Lower leg skin (tissue), 4 donors: ENCODE measurements at regions not wholly inside any gene's neighbourhood (a gene's known extent, or its start where the extent isn't known, plus 50 kb on each side); places are given as distances from the start of the nearest gene placed in this dataset.

Experiments
- DNase-seq, 2 donors: peaks; one replicate each; pipeline ENCODE4 v3.0.0-alpha.2; 2019; ENCODE audit warnings: low spot score in 2 of 2
- H3K4me3 ChIP-seq: fragments of 200-600 bp; sonication (generic); 2 replicates; pipeline ENCODE4 v1.5.1; 2017; ENCODE audit warnings: mild to moderate bottlenecking, low read depth; ENCODE audit not compliant: poor library complexity, severe bottlenecking
- CTCF ChIP-seq, 3 donors: fragments of 450-650 bp; IDR thresholded peaks; one replicate each; pipeline ENCODE4 v1.5.1; 2016; ENCODE audit warnings: antibody characterized with exemption in 3 of 3, mild to moderate bottlenecking in 3 of 3, moderate library complexity in 2 of 3
- POLR2A ChIP-seq, 2 donors: fragments of 450-650 bp; IDR thresholded peaks; one replicate each; pipeline ENCODE4 v1.6.1; 2016 to 2017; ENCODE audit warnings: antibody characterized with exemption in 2 of 2, mild to moderate bottlenecking in 1 of 2, moderate library complexity in 1 of 2
- WGBS, 2 donors: methylation state at CpG; one replicate each; pipeline ENCODE4 v1.1.5; 2018; 5-methylcytosine and 5-hydroxymethylcytosine counted together
- intact Hi-C: fragments of 100-400 bp; cut with DNase I; formaldehyde crosslinking; loops from one replicate; pipeline ENCODE4 v1.15.0; 2023; ENCODE audit warnings: low total_unique reads

DNA sequence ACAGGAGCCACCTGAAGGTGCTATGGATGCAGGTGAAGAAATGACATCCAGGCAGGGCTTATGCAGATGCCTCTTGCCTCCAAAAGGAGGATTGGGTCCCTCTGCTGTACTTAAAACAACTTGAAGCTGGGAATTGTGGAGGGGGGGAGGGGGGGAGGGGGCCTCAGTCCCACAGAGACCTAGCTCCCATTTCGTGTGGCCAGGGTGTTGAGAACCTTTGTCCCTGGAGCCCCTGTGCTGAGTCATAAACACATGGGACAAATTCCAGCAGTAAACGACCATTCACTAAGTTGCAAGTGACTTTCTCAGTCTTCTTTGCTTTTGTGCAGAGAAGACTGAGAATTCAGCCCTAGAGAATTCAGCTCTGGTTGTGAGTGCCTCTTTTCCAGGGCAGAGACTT, 96.5 kb upstream of the PODXL start:
- no peak for TF ChIP-seq CTCF (IDR thresholded peaks at IDR 0.05)
- TF ChIP-seq POLR2A (IDR thresholded peaks at IDR 0.05): no peak
- no peak for DNase-seq
- no peak overlapping the region for H3K4me3 ChIP-seq
- intact Hi-C loops: loop anchor here (5.0 kb wide), 1 partner anchor 146 kb away; no protein-coding TSS in a partner anchor
- WGBS, 2 donors: 7 to 30% methylated on average over 2 of the region's 2 CpGs

DNA sequence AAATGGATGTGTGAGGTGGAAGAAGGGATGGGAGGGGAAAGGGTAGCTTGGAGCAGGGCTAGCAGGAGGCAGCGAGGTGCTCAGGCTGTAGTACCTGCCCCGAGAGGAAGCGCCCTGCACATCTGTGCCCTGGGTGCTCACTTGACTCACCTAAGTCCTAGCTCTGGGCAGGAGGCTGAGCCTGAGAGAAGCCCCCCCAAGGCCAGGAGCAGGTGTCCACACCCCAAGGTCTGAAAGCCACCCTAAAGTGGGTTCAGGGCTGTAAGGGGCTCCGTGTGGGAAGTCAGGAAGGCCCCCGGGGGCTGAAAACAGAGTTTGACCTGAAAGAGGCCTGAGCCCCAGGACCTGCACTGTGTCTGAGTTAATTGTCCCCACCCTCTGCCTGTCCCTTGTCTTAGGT, 95.8 kb upstream of the PODXL start:
- no peak for DNase-seq
- intact Hi-C loops: loop anchor here (5.0 kb wide), 1 partner anchor 145 kb away; no protein-coding TSS in a partner anchor
- H3K4me3 ChIP-seq: no peak overlapping the region
- WGBS, 2 donors: 85 to 87% methylated on average over 3 to 5 of the region's 5 CpGs
- no peak for TF ChIP-seq POLR2A (IDR thresholded peaks at IDR 0.05)
- no peak for TF ChIP-seq CTCF (IDR thresholded peaks at IDR 0.05)

GRCh38 chr7:131649879-131650278, 93.5 kb upstream of the PODXL start:
- DNase-seq: no peak
- 89% methylated on average over 13 of the region's 13 CpGs for WGBS, 2 donors
- no peak overlapping the region for H3K4me3 ChIP-seq
- TF ChIP-seq CTCF (IDR thresholded peaks at IDR 0.05) (no peak), POLR2A (IDR thresholded peaks at IDR 0.05) (no peak)
- intact Hi-C loops: loop anchor here (5.0 kb wide), 1 partner anchor 143 kb away; no protein-coding TSS in a partner anchor

DNA sequence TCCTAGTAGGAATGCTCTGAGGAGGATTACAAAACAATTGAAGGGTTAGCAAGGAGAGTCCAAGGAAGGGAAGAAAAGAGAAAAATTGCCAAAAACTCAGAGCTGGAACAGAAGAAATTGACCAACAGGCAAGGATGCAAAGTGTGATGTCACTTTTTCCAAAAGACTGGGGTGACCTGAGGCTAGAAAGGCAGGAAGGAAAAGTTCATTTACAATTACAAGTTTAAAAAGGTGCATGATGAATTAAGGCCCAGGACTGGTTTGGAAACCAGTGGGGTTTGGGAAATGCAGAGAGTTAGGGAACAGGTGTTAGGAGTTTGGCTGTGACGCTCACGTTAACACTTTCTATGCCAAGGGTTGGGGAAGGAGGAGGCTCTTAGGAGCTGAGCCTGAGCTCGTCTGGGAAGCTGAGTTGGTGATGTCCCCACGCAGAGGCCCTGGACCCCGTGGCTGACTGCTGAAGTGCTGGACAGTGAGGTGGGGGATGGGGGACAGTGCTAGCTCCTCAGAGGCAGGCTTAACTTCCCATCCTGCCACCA, 92.6 kb upstream of the PODXL start:
- no peak overlapping the region for H3K4me3 ChIP-seq
- intact Hi-C loops: no loop called here
- WGBS, 2 donors: 28 to 48% methylated on average over 5 of the region's 5 CpGs
- TF ChIP-seq POLR2A (IDR thresholded peaks at IDR 0.05) (no peak), CTCF (IDR thresholded peaks at IDR 0.05) (no peak)
- DNase-seq: no peak

GRCh38 chr7:131648491-131648890, 92.1 kb upstream of the PODXL start:
- no peak for TF ChIP-seq POLR2A (IDR thresholded peaks at IDR 0.05)
- no peak for TF ChIP-seq CTCF (IDR thresholded peaks at IDR 0.05)
- no peak overlapping the region for H3K4me3 ChIP-seq
- 41 to 47% methylated on average over 3 of the region's 3 CpGs for WGBS, 2 donors
- intact Hi-C loops: no loop called here
- DNase-seq: no peak

GRCh38 chr7:131646203-131646602, 89.8 kb upstream of the PODXL start:
- TF ChIP-seq CTCF (IDR thresholded peaks at IDR 0.05): no peak
- no peak for TF ChIP-seq POLR2A (IDR thresholded peaks at IDR 0.05)
- H3K4me3 ChIP-seq: no peak overlapping the region
- WGBS, 2 donors: 88 to 90% methylated on average over 4 of the region's 4 CpGs
- intact Hi-C loops: no loop called here
- DNase-seq: no peak
